ENCODE measurements at regions not wholly inside any gene's neighbourhood (a gene's known extent, or its start where the extent isn't known, plus 50 kb on each side); places are given as distances from the start of the nearest gene placed in this dataset.

DNA sequence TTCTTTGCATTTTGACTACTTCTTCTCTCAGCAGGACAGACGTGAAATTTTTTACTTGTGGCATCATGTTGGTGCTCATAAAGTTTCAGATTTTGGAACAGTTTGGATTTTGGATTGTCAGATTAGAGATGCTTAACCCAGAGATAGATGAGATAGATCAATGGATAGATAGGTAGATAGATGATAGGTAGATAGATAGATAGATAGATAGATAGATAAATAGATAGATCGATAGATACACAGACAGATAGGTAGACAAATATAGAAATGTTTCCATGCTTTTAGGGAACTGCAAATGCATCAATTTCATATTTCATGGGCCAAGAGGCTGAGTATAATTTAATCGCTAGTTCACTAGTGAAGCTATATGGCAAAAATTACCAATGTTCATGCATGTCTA lies 981.5 kb upstream of the ADGRB3 start:
- WGBS (ENCODE audit: insufficient coverage, low coverage, missing lambda C conversion rate) = 55% methylated on average over 3 of the region's 3 CpGs
- Histone ChIP-seq H3K4me3 (no peak overlapping the region), H3K4me1 (replicated peaks in 1 of 2; ENCODE audit: control insufficient read depth in 2 of 2, insufficient read depth in 2 of 2, low read length in 2 of 2) (no peaks in the 10 kb centered on the region), H3K27me3 (ENCODE audit: control insufficient read depth in 2 of 2, insufficient read depth in 2 of 2, low read length in 2 of 2) (no peaks in the 10 kb centered on the region), H3K9me3 (replicated peaks; ENCODE audit: control insufficient read depth, insufficient read depth, low read depth, low read length) (no peaks in the 10 kb centered on the region), H3K36me3 (ENCODE audit: control insufficient read depth, insufficient read depth, low read length) (no peaks in the 10 kb centered on the region), H4K20me1 (replicated peaks; ENCODE audit: control insufficient read depth, insufficient read depth, low read length) (no peaks in the 10 kb centered on the region), H2AFZ (ENCODE audit: low read depth, low read length) (no peak overlapping the region), H3K4me2 (ENCODE audit: insufficient read depth, low read length) (no peak overlapping the region), H3K9me1 (ENCODE audit: control insufficient read depth, insufficient read depth, low read length) (no peaks in the 10 kb centered on the region), H3K79me2 (ENCODE audit: control insufficient read depth, insufficient read depth, low read length) (no peaks in the 10 kb centered on the region), H3K9ac (ENCODE audit: insufficient read depth in 1 of 2, low read depth in 2 of 2, low read length in 2 of 2) (no peak overlapping the region), H3K27ac (ENCODE audit: extremely low read depth, low read depth, low read length) (no peak overlapping the region)
- in situ Hi-C loops (cut with MboI) (no loop called here), intact Hi-C loops (cut with micrococcal nuclease) (no loop called here)
- ChIA-PET POLR2A (no interaction called here), CTCF (ENCODE audit: low intra/inter-chr PET ratio) (no interaction called here)
- FAIRE-seq (no peak), ATAC-seq (no peak), DNase-seq (ENCODE audit: extremely low read depth in 1 of 4, low spot score in 3 of 4) (no peak)
- BruUV-seq (replicated peaks) = no TSS peak
- TF ChIP-seq GATAD2B (IDR thresholded peaks at IDR 0.05; ENCODE audit: borderline replicate concordance) (peak; percentile 60; the same call in 1 of the 2 replicates), MTA1 (IDR thresholded peaks at IDR 0.05; ENCODE audit: borderline replicate concordance) (no peak), LCOR (CRISPR knock-in tag; IDR thresholded peaks at IDR 0.05) (no peak), ZKSCAN1 (IDR thresholded peaks at IDR 0.05; ENCODE audit: low read depth, low read length) (no peak), DACH1 (IDR thresholded peaks at IDR 0.05; ENCODE audit: partially characterized antibody) (peak; percentile 96), ZEB2 (IDR thresholded peaks at IDR 0.05) (no peak), BRCA1 (IDR thresholded peaks at IDR 0.05) (no peak), BRCA1 (CRISPR knock-in tag; IDR thresholded peaks at IDR 0.05) (no peak), CHD1 (IDR thresholded peaks at IDR 0.05; ENCODE audit: low read length) (no peak), ZFP1 (CRISPR knock-in tag; IDR thresholded peaks at IDR 0.05) (no peak), KLF16 (IDR thresholded peaks at IDR 0.05) (no peak), NR4A1 (CRISPR knock-in tag; IDR thresholded peaks at IDR 0.05) (no peak), NR4A1 (tag; IDR thresholded peaks at IDR 0.05) (no peak)
- TF ChIP-seq, protein P1, sequence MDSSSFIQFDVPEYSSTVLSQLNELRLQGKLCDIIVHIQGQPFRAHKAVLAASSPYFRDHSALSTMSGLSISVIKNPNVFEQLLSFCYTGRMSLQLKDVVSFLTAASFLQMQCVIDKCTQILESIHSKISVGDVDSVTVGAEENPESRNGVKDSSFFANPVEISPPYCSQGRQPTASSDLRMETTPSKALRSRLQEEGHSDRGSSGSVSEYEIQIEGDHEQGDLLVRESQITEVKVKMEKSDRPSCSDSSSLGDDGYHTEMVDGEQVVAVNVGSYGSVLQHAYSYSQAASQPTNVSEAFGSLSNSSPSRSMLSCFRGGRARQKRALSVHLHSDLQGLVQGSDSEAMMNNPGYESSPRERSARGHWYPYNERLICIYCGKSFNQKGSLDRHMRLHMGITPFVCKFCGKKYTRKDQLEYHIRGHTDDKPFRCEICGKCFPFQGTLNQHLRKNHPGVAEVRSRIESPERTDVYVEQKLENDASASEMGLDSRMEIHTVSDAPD (CRISPR knock-in tag; IDR thresholded peaks at IDR 0.05) = no peak
- TF ChIP-seq, protein P2, sequence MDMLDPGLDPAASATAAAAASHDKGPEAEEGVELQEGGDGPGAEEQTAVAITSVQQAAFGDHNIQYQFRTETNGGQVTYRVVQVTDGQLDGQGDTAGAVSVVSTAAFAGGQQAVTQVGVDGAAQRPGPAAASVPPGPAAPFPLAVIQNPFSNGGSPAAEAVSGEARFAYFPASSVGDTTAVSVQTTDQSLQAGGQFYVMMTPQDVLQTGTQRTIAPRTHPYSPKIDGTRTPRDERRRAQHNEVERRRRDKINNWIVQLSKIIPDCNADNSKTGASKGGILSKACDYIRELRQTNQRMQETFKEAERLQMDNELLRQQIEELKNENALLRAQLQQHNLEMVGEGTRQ (CRISPR knock-in tag; IDR thresholded peaks at IDR 0.05) = no peak
- TF ChIP-seq, protein P3, sequence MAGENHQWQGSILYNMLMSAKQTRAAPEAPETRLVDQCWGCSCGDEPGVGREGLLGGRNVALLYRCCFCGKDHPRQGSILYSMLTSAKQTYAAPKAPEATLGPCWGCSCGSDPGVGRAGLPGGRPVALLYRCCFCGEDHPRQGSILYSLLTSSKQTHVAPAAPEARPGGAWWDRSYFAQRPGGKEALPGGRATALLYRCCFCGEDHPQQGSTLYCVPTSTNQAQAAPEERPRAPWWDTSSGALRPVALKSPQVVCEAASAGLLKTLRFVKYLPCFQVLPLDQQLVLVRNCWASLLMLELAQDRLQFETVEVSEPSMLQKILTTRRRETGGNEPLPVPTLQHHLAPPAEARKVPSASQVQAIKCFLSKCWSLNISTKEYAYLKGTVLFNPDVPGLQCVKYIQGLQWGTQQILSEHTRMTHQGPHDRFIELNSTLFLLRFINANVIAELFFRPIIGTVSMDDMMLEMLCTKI (IDR thresholded peaks at IDR 0.05; ENCODE audit: partially characterized antibody) = no peak
- TF ChIP-seq, protein P4, sequence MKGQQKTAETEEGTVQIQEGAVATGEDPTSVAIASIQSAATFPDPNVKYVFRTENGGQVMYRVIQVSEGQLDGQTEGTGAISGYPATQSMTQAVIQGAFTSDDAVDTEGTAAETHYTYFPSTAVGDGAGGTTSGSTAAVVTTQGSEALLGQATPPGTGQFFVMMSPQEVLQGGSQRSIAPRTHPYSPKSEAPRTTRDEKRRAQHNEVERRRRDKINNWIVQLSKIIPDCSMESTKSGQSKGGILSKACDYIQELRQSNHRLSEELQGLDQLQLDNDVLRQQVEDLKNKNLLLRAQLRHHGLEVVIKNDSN (CRISPR knock-in tag; IDR thresholded peaks at IDR 0.05) = no peak
- TF ChIP-seq, protein P5, sequence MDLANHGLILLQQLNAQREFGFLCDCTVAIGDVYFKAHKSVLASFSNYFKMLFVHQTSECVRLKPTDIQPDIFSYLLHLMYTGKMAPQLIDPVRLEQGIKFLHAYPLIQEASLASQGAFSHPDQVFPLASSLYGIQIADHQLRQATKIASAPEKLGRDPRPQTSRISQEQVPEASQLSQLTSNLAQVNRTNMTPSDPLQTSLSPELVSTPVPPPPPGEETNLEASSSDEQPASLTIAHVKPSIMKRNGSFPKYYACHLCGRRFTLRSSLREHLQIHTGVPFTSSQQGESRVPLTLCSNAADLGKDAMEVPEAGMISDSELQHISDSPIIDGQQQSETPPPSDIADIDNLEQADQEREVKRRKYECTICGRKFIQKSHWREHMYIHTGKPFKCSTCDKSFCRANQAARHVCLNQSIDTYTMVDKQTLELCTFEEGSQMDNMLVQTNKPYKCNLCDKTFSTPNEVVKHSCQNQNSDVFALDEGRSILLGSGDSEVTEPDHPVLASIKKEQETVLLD (IDR thresholded peaks at IDR 0.05) = peak; percentile 30; the same call in 1 of the 2 replicates

Data from K562 (cell line).